ENCODE measurements at regions not wholly inside any gene's neighbourhood (a gene's known extent, or its start where the extent isn't known, plus 50 kb on each side); places are given as distances from the start of the nearest gene placed in this dataset.

DNA sequence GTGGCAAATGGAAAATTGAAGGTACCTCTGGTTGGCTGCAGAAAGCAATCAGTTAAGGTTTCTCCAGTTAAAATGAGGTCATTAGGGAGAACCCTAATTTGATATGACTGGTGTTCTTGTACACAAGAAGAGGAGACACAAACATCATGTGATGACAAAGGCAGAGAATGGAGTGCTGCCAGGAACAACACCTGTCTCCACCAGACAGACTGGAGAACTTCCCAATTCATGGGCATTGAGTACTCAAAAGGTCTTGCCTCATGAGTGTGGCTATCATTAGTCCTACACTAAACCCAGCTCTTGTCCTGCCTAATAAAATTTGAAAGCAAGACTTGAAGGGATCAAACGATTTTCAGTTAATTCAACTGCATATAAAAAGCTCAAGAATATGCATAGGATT is 152.6 kb downstream of the PTPN20 start:
- TF ChIP-seq, protein P1, sequence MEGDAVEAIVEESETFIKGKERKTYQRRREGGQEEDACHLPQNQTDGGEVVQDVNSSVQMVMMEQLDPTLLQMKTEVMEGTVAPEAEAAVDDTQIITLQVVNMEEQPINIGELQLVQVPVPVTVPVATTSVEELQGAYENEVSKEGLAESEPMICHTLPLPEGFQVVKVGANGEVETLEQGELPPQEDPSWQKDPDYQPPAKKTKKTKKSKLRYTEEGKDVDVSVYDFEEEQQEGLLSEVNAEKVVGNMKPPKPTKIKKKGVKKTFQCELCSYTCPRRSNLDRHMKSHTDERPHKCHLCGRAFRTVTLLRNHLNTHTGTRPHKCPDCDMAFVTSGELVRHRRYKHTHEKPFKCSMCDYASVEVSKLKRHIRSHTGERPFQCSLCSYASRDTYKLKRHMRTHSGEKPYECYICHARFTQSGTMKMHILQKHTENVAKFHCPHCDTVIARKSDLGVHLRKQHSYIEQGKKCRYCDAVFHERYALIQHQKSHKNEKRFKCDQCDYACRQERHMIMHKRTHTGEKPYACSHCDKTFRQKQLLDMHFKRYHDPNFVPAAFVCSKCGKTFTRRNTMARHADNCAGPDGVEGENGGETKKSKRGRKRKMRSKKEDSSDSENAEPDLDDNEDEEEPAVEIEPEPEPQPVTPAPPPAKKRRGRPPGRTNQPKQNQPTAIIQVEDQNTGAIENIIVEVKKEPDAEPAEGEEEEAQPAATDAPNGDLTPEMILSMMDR (IDR thresholded peaks at IDR 0.05; ENCODE audit: poor library complexity) = no peak
- TF ChIP-seq EZH2 (IDR thresholded peaks at IDR 0.05; ENCODE audit: borderline replicate concordance) (no peak), EZH2phosphoT487 (IDR thresholded peaks at IDR 0.05; ENCODE audit: low read depth, severe bottlenecking, unreplicated experiment) (no peak)

All from hepatocyte (in vitro differentiated cells).